ENCODE measurements at regions not wholly inside any gene's neighbourhood (a gene's known extent, or its start where the extent isn't known, plus 50 kb on each side); places are given as distances from the start of the nearest gene placed in this dataset.

DNA sequence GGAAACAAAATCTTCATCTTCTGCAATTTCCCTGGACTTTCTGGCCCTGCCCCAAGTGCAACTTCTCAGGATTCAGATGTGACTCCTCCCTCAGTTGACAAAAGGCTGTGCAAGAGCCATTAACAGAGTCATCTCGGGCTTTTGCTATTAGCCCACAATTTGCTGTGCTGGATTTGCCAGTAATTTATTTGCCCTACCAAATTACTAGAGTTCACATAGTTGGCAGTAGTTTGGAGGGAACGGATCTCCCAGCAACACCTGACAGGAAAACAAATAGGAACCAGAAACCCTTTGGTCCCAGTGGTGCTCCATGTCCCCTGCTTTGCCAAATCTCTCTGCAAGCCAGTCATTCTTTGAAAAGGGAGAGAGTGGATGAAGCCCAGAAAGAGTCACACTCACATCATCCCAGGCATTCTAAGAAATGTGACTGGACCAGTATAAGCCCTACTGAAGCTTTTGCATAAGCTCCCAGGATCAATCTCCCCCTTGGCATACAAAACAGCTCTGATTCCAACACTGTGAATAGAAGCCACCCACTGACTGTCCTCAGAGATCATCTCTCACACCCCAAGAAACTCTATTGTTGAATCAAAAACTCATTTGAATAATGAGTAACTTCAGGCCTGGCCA is 350.1 kb upstream of the NBEA start:
- TF ChIP-seq, protein P1, sequence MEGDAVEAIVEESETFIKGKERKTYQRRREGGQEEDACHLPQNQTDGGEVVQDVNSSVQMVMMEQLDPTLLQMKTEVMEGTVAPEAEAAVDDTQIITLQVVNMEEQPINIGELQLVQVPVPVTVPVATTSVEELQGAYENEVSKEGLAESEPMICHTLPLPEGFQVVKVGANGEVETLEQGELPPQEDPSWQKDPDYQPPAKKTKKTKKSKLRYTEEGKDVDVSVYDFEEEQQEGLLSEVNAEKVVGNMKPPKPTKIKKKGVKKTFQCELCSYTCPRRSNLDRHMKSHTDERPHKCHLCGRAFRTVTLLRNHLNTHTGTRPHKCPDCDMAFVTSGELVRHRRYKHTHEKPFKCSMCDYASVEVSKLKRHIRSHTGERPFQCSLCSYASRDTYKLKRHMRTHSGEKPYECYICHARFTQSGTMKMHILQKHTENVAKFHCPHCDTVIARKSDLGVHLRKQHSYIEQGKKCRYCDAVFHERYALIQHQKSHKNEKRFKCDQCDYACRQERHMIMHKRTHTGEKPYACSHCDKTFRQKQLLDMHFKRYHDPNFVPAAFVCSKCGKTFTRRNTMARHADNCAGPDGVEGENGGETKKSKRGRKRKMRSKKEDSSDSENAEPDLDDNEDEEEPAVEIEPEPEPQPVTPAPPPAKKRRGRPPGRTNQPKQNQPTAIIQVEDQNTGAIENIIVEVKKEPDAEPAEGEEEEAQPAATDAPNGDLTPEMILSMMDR (conservative IDR thresholded peaks at IDR 0.05; ENCODE audit: low read length), result no peak
- TF ChIP-seq EZH2phosphoT487 (IDR thresholded peaks at IDR 0.05; ENCODE audit: borderline replicate concordance), result no peak
